ENCODE measurements at regions not wholly inside any gene's neighbourhood (a gene's known extent, or its start where the extent isn't known, plus 50 kb on each side); places are given as distances from the start of the nearest gene placed in this dataset.

GRCh38 chr9:93812410-93812668 lies 142.8 kb downstream of the BARX1 start:
- no peak overlapping the region for H3K27ac ChIP-seq (replicated peaks)
- no peak for DNase-seq (ENCODE audit: low read depth in 1 of 2, low spot score in 1 of 2)
- H3K27me3 ChIP-seq (ENCODE audit: insufficient read depth, poor library complexity, severe bottlenecking): no peaks in the 10 kb centered on the region
- TF ChIP-seq REST (IDR thresholded peaks at IDR 0.05; ENCODE audit: insufficient replicate concordance, low read depth) (no peak), GABPA (IDR thresholded peaks at IDR 0.05; ENCODE audit: low read depth) (no peak), POLR2AphosphoS5 (IDR thresholded peaks at IDR 0.05; ENCODE audit: low read depth) (no peak), SPI1 (IDR thresholded peaks at IDR 0.05; ENCODE audit: borderline replicate concordance, low read depth) (no peak), CTCF (IDR thresholded peaks at IDR 0.05; ENCODE audit: insufficient read depth, low read length) (no peak)
- no peak overlapping the region for H3K4me3 ChIP-seq (replicated peaks; ENCODE audit: insufficient read depth, low read length)

- H3K27me3 ChIP-seq (ENCODE audit: insufficient read depth, poor library complexity, severe bottlenecking): no peaks in the 10 kb centered on the region
- no peak for TF ChIP-seq GABPA (IDR thresholded peaks at IDR 0.05; ENCODE audit: low read depth)
- no peak for TF ChIP-seq REST (IDR thresholded peaks at IDR 0.05; ENCODE audit: insufficient replicate concordance, low read depth)
- TF ChIP-seq POLR2AphosphoS5 (IDR thresholded peaks at IDR 0.05; ENCODE audit: low read depth): no peak
- no peak for TF ChIP-seq SPI1 (IDR thresholded peaks at IDR 0.05; ENCODE audit: borderline replicate concordance, low read depth)
- TF ChIP-seq CTCF (IDR thresholded peaks at IDR 0.05; ENCODE audit: insufficient read depth, low read length): no peak
- no peak overlapping the region for H3K4me3 ChIP-seq (replicated peaks; ENCODE audit: insufficient read depth, low read length)
- no peak overlapping the region for H3K27ac ChIP-seq (replicated peaks)
- DNase-seq (ENCODE audit: low read depth in 1 of 2, low spot score in 1 of 2): no peak
Measured at GRCh38 chr9:93810028-93810971, 144.9 kb downstream of the BARX1 start.

GRCh38 chr9:93809204-93809940 lies 145.8 kb downstream of the BARX1 start:
- Histone ChIP-seq H3K4me3 (replicated peaks; ENCODE audit: insufficient read depth, low read length) (no peak overlapping the region), H3K27me3 (ENCODE audit: insufficient read depth, poor library complexity, severe bottlenecking) (no peaks in the 10 kb centered on the region), H3K27ac (replicated peaks) (no peak overlapping the region)
- TF ChIP-seq SPI1 (IDR thresholded peaks at IDR 0.05; ENCODE audit: borderline replicate concordance, low read depth): no peak
- TF ChIP-seq REST (IDR thresholded peaks at IDR 0.05; ENCODE audit: insufficient replicate concordance, low read depth): no peak
- TF ChIP-seq CTCF (IDR thresholded peaks at IDR 0.05; ENCODE audit: insufficient read depth, low read length): no peak
- TF ChIP-seq POLR2AphosphoS5 (IDR thresholded peaks at IDR 0.05; ENCODE audit: low read depth): no peak
- TF ChIP-seq GABPA (IDR thresholded peaks at IDR 0.05; ENCODE audit: low read depth): no peak
- no peak for DNase-seq (ENCODE audit: low read depth in 1 of 2, low spot score in 1 of 2)

All from HL-60 (cell line).